ENCODE measurements at regions not wholly inside any gene's neighbourhood (a gene's known extent, or its start where the extent isn't known, plus 50 kb on each side); places are given as distances from the start of the nearest gene placed in this dataset.

DNA sequence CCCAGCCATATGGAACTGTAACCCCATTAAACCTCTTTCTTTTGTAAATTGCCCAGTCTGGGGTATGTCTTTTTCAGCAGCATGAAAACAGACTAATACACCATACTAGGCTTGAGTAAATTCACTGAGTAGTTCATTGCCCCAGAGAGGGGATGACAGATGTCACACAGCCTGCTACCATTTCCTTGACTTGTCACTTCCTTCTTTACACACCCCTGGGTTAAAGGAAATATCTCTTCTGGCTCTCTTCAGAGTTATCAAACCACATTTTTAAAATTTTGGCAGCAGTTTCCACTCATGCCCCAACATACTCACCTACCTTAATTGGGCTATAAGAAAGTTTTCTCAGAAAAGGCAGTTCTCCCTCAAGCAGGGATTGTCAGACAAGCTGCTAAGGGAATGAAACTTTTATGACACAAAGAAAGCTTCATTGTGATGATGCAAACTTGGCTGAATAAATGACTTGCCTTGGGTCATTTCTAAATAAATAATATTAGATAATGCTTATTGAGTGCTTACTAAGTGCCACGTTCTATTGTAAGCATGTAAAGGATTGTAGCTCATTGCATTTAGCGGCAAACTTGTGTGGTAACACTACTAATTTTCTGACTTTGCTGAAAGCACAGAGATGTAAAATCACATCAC, 68.0 kb upstream of the RBMS3 start:
- TF ChIP-seq POLR2AphosphoS5 (IDR thresholded peaks at IDR 0.05; ENCODE audit: borderline replicate concordance, low read depth, low read length) (no peak), EZH2 (IDR thresholded peaks at IDR 0.05) (no peak), FOXP2 (optimal IDR thresholded peaks at IDR 0.05; ENCODE audit: control extremely low read depth, extremely low read length, insufficient read depth) (no peak)

Data from SK-N-MC (cell line).